SW480 (cell line): ENCODE measurements at regions not wholly inside any gene's neighbourhood (a gene's known extent, or its start where the extent isn't known, plus 50 kb on each side); places are given as distances from the start of the nearest gene placed in this dataset.
"Not testable (repeated sequence)": the region's sequence is repeated elsewhere in the genome, so short reads cannot be mapped to it uniquely, and the experiment has no call there.

ENCODE experiments used
- DNase-seq: peaks from one replicate; pipeline ENCODE4 v3.0.0-alpha.2; 2016; ENCODE audit warnings: low spot score

DNA sequence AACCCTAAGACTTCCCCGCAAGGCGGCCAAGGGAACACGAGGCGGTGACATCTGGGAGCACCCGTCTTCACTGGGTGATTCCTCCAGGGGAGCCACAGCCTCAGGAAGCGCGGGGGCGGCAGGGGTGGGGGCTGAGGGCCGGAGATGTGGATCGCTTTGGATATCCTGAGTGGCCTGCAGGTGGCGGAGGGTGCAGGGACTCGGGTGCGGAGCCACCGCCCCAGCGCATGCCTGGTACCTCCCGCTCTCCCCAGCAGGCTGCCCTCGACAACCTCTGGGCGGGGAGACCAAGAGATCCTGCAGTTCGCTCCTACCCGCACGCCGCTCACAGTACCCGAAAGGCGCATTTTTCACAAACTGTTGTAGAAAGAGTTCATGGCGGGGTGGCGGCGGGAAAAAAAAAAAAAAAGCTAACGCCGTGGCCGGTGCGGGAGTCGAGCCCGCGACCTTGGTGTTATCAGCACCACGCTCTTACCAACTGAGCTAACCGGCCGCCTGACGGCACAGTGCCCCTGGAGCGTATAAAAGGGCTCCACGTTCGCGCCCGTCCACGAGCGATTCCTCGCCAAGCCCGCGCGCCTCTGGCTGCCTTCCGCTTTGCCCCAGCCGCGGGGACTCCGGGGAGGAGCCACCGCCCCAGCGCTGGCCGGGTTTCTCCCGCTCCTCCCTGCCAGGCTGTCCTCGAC lies 124.7 kb upstream of the PRKX start:
- DNase-seq, result not testable (repeated sequence)

DNA sequence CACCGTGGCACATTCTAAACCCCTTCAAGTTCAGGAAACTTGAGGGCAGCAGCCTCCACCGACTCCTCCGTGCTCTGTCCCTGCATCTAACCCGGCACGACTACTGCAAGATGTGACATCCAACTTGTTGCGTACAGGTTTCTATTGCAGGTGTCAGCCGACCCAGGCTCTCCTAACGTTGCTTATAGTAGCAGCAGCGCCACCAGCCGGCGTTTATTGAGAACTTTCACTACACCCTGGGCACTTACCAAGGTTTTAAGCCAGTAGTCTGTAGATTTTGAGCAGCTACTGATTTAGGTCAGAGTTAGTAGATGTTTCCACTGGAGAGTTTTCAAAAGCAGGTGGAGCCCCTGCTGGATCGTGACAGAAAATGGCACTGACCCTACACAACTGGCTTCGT lies 123.8 kb upstream of the PRKX start:
- not testable (repeated sequence) for DNase-seq

DNA sequence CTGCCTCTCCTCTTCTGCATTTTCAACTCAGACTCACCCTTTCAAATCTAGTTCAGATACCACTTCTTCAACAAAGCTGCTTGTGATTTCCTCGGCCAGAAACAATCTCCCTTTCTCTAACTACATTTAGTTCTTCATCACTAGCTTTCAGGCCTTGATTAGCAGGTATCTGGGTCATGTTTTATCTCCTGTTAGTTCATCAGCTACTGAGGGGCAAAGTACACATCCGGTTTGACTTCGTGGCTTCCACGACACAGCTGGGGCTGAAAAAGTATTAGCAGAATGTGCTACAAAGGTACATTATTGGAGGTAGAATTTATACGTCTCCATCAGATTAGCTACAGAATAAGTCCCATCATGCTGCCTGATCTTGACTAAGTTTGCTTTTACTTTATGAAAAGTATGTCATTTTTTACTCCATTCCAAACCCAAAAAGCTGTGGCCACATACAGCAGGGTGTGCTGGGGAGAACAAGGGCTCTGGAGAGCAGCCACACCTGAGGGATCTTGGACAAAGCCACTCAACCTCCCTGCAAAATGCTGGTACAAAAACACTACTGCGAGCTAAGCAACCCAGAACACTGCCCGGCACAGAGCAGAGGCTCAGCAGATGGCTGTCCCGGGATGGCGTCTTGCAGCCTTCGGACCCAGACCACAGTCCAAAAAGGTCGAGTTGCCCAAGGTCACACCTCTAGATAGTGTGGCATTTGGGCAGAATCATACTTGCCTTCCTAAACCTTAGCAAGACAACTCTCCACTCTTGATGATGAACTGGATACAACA lies 120.5 kb upstream of the PRKX start:
- DNase-seq, result not testable (repeated sequence)

DNA sequence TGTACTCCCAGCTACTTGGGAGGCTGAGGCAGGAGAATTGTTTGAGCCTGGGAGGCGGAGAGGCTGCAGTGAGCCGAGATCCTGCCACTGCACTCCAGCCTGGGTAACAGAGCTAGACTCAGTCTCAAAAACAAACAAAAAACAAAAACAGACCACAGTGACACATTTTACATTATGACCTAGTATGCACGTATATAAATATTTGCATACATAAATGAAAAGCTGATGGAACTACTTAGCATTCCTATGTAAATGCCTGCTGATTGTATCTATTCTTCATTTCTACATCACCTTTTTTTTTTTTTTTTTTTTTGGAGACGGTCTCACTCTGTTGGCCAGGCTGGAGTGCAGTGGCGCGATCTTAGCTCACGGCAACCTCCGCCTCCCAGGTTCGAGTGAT lies 116.6 kb upstream of the PRKX start:
- DNase-seq, result not testable (repeated sequence)

DNA sequence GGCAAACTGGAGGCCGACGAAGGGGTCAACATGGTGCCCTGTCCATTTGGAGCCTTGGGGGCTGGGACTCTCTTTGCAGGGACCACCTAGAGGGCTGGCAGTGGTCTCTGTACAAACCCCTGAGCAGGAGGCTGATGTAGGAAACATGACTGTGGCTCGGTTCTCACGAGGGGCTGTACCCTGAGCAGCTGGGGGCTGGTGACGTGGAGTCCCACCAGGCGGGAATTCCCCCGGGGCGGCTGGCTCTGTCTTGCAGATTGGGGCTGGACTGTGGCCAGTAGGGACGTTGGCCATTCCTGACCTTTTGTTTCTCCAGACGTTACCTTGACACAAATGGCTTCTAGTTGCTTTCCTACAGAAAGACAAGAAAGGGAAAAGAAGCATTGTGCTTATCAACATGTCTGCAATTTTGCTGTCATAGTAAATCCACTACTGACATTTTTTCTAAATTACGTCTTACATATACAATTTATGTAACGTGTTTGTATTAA lies 115.6 kb upstream of the PRKX start:
- not testable (repeated sequence) for DNase-seq

DNA sequence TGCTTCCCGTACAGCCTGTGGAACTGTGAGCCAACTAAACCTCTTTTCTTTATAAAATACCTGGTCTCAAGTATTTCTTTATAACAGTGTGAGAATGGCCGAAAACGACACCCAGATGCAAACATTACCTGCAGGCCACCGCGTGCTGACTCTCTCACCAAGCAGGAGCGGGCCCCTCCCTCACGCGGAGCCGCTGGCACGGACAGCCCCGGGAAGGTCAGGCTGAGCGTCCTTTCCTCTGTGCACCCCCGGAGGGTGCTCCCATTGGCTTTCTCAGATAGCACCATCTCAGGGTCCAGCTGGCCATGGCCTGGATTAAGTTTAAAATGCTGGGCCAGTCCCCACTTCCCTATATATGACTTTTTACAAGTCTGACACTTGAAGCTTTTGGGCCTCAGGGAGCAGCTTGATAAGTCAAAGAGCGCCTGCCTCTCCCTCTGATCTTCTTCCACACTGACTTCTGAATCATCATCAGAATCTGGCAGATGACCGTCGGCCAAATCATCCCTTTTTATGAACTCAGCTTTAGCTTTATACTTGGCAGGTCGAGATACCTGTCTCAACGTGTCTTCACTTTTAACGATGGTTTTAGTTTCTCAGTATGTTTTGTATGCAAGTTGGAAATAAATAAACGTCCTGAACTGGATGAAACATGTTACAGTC lies 115.1 kb upstream of the PRKX start:
- DNase-seq, result not testable (repeated sequence)

DNA sequence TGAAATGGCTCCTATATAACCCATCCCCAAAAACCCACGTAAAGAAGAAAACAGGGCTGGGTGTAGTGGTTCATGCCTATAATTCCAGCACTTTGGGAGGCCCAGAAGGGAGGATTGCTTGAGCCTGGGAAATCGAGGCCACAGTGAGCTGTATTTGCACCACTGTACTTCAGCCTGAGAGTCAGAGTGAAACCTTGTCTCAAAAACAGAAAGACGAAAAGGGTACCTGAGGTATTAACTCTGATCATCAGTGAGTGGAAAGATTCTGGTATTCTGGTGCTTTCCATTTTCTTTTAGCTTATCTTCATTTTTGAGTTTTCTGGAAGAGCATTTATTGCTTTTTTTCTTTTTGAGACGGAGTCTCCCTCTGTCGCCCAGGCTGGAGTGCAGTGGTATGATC lies 110.6 kb upstream of the PRKX start:
- not testable (repeated sequence) for DNase-seq

DNA sequence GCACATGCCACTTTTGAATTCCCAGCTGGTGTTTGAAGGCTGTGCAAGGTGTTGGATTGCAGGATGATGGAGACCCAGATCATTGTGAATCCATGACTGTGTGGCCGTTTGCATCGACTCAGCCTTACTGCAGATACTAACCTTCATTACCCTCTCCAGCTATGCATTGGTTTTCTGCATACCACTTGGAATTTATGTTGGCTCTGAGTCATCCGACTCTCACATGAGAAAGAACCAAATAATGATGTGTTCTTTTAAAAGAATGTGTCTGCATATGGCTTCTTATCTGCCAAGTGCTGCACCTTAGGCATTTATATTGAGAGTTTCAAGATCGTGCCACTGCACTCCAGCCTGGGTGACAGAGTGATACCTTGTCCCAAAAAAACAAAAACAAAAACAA lies 106.7 kb upstream of the PRKX start:
- DNase-seq, result peak; percentile 3

DNA sequence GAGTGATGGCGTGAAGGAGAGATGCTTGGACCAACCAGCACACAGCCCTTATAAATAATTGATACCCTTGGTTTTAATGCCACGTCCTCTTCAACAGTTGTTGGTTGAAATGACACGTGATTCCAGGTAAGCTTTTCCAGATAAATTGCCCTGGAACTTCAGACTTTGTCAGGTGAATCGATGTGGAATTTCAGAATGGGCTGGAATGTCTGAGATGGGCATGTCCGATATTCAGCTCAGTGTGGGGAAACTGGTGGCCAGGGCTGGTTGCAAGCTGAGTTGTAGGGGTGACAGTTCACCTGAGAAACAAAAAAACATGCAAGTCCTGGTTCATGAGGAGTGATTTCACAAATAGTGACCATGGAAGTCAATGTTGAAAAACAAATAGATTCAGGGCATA lies 104.0 kb upstream of the PRKX start:
- not testable (repeated sequence) for DNase-seq

DNA sequence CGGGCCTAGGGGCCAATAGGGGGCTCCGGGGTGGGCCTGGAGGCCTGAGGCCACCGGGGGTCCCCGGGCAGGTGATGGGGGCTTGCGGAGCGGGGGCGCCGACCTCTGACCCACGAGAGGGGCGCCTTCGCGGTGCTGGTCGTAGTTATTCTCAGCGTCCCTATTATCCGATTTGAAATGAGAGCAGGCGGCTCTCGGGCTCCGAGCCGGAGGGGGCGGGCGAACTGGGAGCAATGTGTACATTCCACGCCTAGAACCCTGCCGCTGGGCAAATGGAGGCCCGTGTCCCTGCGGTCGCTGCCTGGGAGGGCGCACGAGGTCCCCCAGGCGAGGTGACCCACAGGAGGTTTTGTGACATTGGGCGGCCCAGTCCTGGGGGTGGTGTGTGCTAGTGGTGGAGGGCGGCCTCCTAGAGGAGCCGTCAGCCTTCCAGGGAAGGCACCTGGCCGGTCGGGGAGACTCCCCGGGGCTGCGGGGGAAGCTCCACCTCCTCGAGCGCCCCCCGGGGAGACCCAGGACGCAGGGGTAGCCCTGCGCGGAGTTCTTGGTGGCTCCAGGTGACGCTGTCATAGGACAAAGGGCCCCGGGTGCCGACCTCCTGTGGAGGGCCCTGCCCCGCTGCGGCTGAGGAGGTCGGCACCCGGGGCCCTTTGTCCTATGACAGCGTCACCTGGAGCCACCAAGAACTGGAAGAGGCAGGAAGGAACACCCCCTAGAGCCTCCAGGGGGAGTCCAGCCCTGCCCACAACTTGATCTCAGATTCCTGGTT lies 102.6 kb upstream of the PRKX start:
- DNase-seq, result peak; percentile 67

DNA sequence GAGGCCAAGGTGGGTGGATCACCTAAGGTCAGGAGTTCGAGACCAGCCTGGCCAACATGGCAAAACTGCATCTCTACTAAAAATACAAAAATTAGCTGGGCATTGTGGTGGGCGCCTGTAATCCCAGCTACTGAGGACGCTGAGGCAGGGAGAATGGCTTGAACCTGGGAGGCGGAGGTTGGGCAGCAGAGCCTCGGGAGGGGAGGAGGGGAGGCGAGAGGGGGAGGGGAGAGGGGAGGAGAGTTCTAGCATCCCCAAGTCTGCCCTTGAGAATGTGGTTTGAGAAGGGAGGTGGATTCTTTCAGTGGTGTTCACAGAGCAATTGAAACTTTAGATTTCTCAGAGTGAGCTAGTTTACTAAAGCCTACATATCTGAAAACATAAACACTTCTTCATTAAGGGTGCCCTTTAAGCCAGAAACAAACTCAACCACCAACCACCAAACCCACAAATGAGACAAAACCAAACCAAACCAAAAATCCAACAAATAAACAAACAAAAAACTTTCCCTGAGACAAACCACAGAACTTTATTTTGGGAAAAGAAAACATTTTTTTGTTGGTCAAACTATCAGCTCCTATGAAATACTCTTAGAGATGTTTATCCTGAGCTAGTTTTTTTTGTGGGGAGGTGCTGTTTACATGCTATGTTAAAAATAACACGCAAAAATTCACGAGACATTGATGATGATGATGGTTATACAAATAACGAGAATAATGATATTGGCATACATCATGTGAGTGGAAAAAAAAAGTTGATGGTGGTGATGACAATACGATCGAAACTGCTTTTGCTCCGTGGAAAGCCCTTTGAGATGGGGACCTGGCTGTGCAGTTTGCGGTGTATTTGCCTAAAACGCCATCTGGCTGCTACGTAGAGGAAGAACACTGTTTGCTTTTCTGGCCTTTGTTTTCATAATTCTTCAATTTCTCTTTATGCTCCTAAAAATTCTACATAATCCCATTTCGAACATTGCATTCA lies 98.2 kb upstream of the PRKX start:
- peak; percentile 51 for DNase-seq

DNA sequence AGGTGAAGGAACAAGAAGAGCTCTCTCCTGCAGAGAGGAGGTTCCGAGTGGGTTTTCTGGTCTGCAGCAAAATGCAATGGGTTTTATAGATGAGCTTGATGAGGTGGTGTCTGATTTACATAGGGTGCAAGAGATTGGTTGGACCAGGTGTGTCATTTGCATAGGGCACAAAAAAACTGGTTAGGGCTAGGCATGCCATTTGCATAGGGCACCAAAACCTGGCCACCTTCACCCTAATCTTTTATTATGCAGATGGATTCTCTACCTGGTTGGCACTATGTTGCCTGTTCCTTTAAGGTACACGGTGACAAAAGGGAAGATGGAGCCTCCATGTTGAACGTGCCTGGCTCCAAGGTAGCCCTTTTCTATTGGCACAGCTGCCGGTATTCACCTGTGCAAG lies 94.5 kb upstream of the PRKX start:
- DNase-seq, result no peak

DNA sequence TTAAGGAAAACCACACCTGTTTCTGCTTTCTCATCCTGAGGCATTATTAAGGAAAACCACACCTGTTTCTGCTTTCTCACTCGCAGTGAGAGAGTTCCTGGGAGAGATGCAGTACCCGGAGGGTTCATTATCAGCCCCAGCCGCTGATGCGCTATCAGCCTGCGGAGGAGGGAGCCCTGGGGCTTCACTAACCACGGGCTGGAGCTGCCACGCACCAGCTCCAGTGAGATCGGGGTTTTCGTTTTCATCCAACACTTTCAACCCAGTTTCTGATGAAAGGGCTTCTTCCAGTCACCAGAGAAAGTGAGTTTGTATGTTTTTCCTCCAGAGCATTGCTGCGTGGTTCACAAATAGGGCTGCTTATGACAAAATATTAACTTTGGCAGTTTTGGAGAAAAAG lies 93.2 kb upstream of the PRKX start:
- DNase-seq, result no peak

DNA sequence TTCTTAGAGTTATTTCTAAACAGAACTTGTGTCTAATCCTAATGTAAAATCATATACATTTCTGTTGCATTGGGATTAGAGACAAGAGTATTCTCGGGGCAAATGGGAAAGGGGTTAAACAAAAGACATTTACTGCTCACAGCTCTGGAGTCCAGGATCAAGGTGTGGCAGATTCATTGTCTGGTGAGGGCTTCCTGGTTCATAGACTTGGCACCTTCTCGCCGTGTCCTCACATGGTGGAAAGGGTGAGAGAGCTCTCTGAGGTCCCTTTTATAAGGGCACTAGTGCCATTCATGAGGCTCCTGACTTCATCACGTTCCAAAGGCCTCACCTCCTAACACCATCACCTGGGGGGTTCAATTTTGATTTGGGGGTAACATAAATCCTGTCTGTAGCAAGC lies 90.3 kb upstream of the PRKX start:
- no peak for DNase-seq

DNA sequence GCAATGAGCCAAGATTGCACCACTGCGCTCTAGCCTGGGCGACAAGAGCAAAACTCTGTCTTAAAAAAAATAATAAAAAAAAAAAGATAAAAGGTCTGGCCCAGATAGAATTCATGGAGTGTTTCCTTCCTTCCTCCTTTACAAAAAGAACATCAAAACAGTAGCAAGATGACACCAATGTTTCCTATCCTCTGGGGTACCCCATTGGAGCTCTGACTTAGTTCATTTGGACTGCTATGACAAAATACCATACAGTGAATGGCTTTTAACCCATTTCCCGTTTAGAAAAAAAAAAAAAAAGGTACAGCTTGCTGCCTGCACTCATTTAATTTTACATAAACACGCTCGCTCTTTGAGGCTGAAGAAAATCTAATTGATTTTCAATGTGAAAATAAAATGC lies 89.9 kb upstream of the PRKX start:
- DNase-seq, result no peak

DNA sequence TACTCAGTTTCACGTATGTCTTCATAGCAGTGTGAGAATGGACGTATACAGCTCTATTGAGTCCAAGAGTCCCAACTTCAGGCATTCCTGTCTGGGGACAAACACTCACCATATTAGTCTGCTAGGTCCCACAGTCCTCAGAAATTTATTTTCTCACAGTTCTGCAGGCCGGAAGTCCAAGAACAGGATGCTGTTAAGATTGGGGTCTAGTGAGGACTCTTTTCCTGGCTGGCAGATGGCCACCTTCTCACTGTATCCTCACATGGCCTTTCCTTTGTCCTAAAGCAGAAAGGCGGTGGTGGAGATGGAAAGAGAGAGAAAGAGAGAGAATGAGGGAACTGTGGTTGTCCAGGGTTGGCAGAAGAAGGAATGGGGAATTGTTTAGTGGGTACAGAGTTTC lies 82.0 kb upstream of the PRKX start:
- not testable (repeated sequence) for DNase-seq

DNA sequence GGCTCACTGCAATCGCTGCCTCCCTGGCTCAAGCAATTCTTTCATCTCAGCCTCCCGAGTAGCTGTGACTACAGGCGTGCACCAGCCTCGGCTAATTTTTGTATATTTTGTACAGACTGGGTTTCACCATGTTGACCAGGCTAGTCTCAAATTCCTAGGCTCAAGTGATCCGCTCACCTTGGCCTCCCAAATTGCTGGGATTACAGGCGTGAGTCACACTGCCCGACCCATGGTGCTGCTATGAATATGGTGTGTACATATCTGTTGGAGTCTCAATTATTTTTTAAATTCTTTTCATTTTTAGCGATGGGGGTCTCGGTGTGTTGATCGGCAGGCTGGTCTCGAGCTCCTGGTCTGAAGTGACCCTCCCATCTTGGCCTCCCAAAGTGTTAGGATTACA lies 78.0 kb upstream of the PRKX start:
- DNase-seq, result no peak

DNA sequence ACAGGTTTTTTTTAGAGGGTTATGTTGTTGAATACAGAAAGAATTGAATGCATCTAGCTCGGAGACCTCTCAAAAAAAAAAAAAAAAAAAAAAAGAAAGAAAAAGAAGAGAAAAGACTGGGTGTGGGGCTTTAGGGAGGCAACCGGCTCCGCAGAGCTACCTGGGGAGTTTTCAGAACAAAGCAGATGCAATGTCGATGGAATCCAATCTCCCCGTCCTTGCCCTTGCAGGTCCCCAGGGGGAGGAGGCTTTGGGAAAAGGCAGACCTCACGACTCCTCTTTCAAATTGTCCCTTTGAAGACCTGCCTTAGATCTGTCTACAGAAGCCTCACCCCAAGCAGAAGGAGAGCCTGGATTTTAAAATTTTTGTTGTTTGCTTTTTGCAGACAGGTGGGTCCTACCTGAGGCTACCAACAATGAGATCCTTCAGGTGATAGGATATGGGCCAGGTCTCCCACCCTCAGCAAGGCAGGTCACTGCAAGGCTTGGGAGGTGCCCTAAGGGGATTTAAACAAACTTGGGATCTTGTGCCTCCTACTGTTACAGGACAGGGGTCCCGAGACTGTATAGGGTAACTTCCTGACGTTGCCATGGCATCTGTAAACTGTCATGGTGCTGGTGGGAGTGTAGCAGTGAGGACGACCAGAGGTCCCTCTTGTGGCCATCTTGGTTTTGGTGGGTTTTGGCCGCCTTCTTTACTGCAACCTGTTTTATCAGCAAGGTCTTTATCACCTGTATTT lies 75.2 kb upstream of the PRKX start:
- no peak for DNase-seq

DNA sequence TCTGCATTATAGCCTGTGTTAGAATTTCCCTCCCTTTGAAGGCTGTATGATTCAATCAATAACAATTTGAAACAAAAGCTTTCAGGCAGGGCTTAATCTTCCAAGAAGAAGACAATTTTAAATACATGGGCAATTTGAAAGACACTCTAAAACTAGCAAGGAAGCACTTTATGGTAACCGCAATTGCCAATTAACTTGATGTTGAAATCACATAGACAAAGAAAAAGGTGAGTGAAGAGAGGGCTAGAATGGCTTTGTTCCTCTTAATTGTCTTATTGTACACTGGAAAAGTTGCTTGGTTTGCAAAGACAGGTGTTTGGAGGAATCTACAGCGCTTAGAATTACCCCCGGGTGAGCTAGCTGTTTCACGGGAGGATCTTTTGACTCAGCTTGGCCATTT lies 74.4 kb upstream of the PRKX start:
- no peak for DNase-seq

DNA sequence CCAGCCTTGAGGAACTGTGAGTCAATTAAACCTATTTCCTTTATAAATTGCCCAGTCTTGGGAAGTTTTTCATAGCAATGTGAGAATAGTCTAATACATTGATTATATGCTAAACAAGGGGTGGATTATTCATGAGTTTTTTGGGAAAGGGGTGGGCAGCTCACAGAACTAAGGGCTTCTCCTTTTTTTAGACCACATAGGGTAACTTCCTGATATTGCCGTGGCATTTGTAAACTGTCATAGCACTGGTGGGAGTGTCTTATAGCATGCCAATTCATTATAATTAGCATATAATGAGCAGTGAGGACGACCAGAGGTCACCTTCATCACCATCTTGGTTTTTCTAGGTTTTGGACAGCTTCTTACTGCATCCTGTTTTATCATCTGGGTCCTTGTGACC lies 72.4 kb upstream of the PRKX start:
- DNase-seq, result not testable (repeated sequence)
